Stomach (tissue), 8 donors: ENCODE measurements at regions not wholly inside any gene's neighbourhood (a gene's known extent, or its start where the extent isn't known, plus 50 kb on each side); places are given as distances from the start of the nearest gene placed in this dataset.

Source experiments
- DNase-seq, 2 donors: peaks; one replicate each; pipeline versions ENCODE4 v3.0.0 to v3.0.0-alpha.2; 2013 to 2019
- H3K27ac ChIP-seq, 5 donors: fragments of 200-600 bp in 4 of 5; sonication (generic) in 4 of 5; one replicate each; pipeline ENCODE4 v1.5.1; 2013 to 2019; ENCODE audit warnings: mild to moderate bottlenecking in 1 of 5, moderate library complexity in 1 of 5
- H3K27me3 ChIP-seq, 3 donors: fragments of 200-600 bp; sonication (generic); one replicate each; pipeline ENCODE4 v1.5.1; 2017 to 2019; ENCODE audit warnings: mixed run types in 1 of 3
- H3K36me3 ChIP-seq, 4 donors: fragments of 200-600 bp; sonication (generic); 1 replicate in 3 of 4; 2 replicates in 1 of 4; pipeline ENCODE4 v1.5.1; 2016 to 2019
- H3K4me1 ChIP-seq, 4 donors: fragments of 200-600 bp; sonication (generic); one replicate each; pipeline ENCODE4 v1.5.1; 2016 to 2019
- H3K4me3 ChIP-seq, 4 donors: fragments of 200-600 bp; sonication (generic) in 3 of 4; one replicate each; pipeline ENCODE4 v1.5.1; 2016 to 2019; ENCODE audit warnings: mild to moderate bottlenecking in 1 of 4
- H3K9me3 ChIP-seq, 4 donors: fragments of 200-600 bp; sonication (generic); one replicate each; pipeline ENCODE4 v1.5.1; 2016 to 2019
- EP300 ChIP-seq: sonication (generic); formaldehyde crosslinking; IDR thresholded peaks from one replicate; pipeline ENCODE4 v1.6.1; 2017; ENCODE audit warnings: antibody characterized with exemption
- POLR2A ChIP-seq, 4 donors: fragments of 450-650 bp; IDR thresholded peaks; one replicate each; pipeline ENCODE4 v1.6.1; 2016; ENCODE audit warnings: antibody characterized with exemption in 4 of 4, control low read depth in 2 of 4, mild to moderate bottlenecking in 1 of 4, moderate library complexity in 1 of 4
- POLR2AphosphoS5 ChIP-seq, 3 donors: sonication (generic); formaldehyde crosslinking; IDR thresholded peaks; one replicate each; pipeline ENCODE4 v1.6.1; 2016; ENCODE audit warnings: antibody characterized with exemption in 3 of 3
- WGBS, 5 donors: extraction: QIAGEN DNeasy Blood & Tissue Kit in 3 of 5; methylation state at CpG; one replicate each; pipeline versions ENCODE4 v1.1.5 to v1.1.7; 2013 to 2018; 5-methylcytosine and 5-hydroxymethylcytosine counted together
- intact Hi-C: fragments of 100-400 bp; cut with DNase I; formaldehyde crosslinking; loops from one replicate; pipeline ENCODE4 v1.15.1; 2023; ENCODE audit warnings: low total_unique reads
- TF ChIP-seq, protein P1 (sequence below), 7 experiments: fragments of 450-650 bp in 4 of 7; fragments of 200-600 bp in 3 of 7; sonication (generic) in 3 of 7; IDR thresholded peaks; one replicate each; pipeline ENCODE4 v1.5.1; 2016 to 2019; ENCODE audit warnings: antibody characterized with exemption in 7 of 7, control low read depth in 2 of 7, mild to moderate bottlenecking in 1 of 7
- donor health status: healthy with polysubstance abuse.
- donor health status: Bipolar disorder and iron deficiency.
- donor health status: healthy.

DNA sequence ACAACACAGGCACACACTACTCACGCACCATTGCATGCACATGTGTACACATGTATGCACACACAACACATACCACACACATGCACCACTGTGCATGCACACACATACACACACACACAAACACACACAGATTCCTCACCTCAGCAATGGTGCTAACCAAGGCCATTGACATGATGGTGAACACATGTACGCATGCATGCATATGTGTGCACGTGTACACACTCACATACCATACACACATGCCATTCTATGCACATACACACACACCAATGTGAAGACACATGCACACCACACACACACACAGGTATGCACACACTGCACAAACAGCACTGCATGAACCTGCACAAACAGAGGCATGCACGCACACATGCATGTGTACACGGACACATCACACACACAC is 976.0 kb downstream of the DCDC2C start:
- 89 to 94% (median 94%) methylated on average over 3 to 5 of the region's 5 CpGs for WGBS, 5 donors
- H3K27ac ChIP-seq: no peak overlapping the region
- H3K4me1 ChIP-seq: no peaks in the 10 kb centered on the region
- intact Hi-C loops: no loop called here
- no peaks in the 10 kb centered on the region for H3K27me3 ChIP-seq
- no peak for TF ChIP-seq POLR2AphosphoS5 (IDR thresholded peaks at IDR 0.05)
- no peak for DNase-seq
- H3K4me3 ChIP-seq: no peak overlapping the region
- peaks cover 0 to 11% (median 0%) of the 10 kb centered on the region in 4 donors for H3K9me3 ChIP-seq
- no peaks in the 10 kb centered on the region for H3K36me3 ChIP-seq

DNA sequence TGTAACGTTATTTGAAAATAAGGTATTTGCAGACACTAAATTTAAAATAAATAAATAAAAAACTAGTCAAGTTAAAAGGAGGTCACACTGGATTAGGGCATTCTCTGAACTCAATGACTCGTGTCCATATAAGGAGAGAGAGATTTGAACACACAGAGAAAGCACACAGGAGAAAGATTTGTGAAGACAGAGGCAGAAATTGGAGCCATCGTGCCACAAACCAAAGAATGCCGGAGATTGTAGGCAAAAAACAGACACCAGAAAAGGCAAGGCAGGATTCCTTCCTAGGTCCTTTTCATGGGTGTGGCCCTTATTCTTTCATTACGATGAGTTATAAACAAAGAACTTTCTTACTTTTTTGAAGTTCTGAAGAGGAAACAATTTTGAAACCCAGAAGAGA is 981.5 kb downstream of the DCDC2C start:
- no peaks in the 10 kb centered on the region for H3K4me1 ChIP-seq
- no peak overlapping the region for H3K27ac ChIP-seq
- no peak for DNase-seq
- no peaks in the 10 kb centered on the region for H3K27me3 ChIP-seq
- WGBS, 5 donors: 41 to 55% (median 44%) methylated on average over 5 of the region's 5 CpGs
- no peak overlapping the region for H3K4me3 ChIP-seq
- TF ChIP-seq POLR2AphosphoS5 (IDR thresholded peaks at IDR 0.05): no peak
- TF ChIP-seq POLR2A (IDR thresholded peaks at IDR 0.05): no peak
- TF ChIP-seq, protein P1, sequence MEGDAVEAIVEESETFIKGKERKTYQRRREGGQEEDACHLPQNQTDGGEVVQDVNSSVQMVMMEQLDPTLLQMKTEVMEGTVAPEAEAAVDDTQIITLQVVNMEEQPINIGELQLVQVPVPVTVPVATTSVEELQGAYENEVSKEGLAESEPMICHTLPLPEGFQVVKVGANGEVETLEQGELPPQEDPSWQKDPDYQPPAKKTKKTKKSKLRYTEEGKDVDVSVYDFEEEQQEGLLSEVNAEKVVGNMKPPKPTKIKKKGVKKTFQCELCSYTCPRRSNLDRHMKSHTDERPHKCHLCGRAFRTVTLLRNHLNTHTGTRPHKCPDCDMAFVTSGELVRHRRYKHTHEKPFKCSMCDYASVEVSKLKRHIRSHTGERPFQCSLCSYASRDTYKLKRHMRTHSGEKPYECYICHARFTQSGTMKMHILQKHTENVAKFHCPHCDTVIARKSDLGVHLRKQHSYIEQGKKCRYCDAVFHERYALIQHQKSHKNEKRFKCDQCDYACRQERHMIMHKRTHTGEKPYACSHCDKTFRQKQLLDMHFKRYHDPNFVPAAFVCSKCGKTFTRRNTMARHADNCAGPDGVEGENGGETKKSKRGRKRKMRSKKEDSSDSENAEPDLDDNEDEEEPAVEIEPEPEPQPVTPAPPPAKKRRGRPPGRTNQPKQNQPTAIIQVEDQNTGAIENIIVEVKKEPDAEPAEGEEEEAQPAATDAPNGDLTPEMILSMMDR (IDR thresholded peaks at IDR 0.05): no peak
- no peak for TF ChIP-seq EP300
- no peaks in the 10 kb centered on the region for H3K36me3 ChIP-seq
- no peaks in the 10 kb centered on the region for H3K9me3 ChIP-seq
- intact Hi-C loops: no loop called here

DNA sequence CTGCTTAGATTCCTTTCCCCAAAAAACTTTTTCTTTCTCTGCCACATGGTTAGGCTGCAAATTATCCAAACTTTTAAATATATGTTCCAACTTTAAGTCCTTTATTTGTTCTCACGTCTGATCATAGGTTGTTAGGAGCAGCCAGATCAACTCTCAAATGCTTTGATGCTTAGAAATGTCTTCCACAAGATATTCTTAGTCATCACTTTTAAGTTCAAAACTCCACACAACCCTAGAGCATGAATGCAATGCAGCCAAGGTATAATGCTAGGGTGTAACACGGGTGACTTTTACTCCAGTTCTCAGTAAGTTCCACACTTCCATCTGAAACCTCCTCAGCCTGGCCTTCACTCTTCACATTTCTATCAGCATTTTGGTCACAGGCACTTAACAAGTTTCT is 987.5 kb downstream of the DCDC2C start:
- no peak for DNase-seq
- TF ChIP-seq, protein P1 (IDR thresholded peaks at IDR 0.05): no peak
- TF ChIP-seq POLR2AphosphoS5 (IDR thresholded peaks at IDR 0.05) (no peak), EP300 (no peak), POLR2A (IDR thresholded peaks at IDR 0.05) (no peak)
- peaks cover 0 to 5% (median 0%) of the 10 kb centered on the region in 4 donors for H3K9me3 ChIP-seq
- H3K27ac ChIP-seq: no peak overlapping the region
- H3K36me3 ChIP-seq: no peaks in the 10 kb centered on the region
- no peaks in the 10 kb centered on the region for H3K4me1 ChIP-seq
- no peaks in the 10 kb centered on the region for H3K27me3 ChIP-seq
- WGBS, 5 donors: 69 to 86% (median 82%) methylated on average over 2 of the region's 2 CpGs
- intact Hi-C loops: no loop called here
- no peak overlapping the region for H3K4me3 ChIP-seq

DNA sequence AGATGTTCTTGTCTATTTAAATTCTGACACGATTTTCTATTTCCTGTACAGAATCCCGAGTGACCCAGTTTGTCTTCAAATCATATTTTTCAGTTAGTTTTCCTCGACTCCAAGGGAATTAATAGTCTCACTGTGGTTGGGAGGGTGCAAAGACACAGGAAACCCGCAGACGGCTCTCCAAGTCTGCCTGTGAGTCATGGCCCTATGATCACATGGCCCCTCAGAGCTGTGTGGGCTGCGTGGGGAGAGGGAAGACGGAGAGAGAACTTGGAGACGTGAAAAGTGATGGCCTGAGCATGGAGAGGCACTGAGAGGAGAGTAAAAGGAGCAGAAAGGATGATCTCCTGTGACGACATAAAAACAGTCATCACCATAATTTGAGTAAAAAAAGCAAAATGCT is 989.9 kb downstream of the DCDC2C start:
- WGBS, 5 donors: 47 to 63% (median 61%) methylated on average over 9 of the region's 9 CpGs
- TF ChIP-seq EP300 (no peak), POLR2AphosphoS5 (IDR thresholded peaks at IDR 0.05) (no peak), POLR2A (IDR thresholded peaks at IDR 0.05) (no peak)
- TF ChIP-seq, protein P1 (IDR thresholded peaks at IDR 0.05): no peak
- Histone ChIP-seq H3K36me3 (no peaks in the 10 kb centered on the region), H3K27me3 (no peaks in the 10 kb centered on the region), H3K4me3 (no peak overlapping the region), H3K4me1 (no peaks in the 10 kb centered on the region), H3K9me3 (peaks cover 0 to 9% (median 0%) of the 10 kb centered on the region in 4 donors), H3K27ac (no peak overlapping the region)
- DNase-seq: peak in 1 of 2 donors; percentile 11
- intact Hi-C loops: no loop called here

DNA sequence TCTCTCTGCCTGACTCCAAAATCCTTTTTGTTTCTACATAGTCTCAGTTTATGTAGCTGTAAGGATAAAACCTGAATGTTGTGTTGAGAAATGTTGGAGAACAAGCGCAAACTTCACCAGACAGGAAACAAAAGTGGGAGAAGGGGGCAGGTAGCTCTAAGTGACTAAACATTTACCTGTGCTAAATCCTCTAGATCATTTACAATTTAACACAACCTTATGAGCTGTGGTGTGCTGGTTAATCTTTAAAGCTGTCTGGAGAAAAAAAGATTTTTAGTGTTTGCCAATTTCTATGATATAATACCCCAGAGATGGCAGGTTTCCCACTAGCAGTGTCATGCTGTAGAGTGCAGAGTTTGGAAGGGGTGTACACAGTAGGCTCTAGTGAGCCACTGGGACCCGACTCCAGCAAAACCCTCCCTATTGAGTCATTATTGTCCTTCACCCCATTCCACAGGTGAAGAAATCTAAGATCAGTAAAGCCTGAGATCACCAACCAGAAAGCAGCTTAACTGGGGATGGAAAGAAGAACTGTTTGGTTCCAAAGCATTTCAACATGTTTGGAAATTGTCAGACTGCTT is 992.0 kb downstream of the DCDC2C start:
- no peak for TF ChIP-seq EP300
- TF ChIP-seq, protein P1 (IDR thresholded peaks at IDR 0.05): no peak
- TF ChIP-seq POLR2A (IDR thresholded peaks at IDR 0.05): no peak
- Histone ChIP-seq H3K4me3 (no peak overlapping the region), H3K4me1 (no peaks in the 10 kb centered on the region), H3K36me3 (no peaks in the 10 kb centered on the region), H3K27me3 (no peaks in the 10 kb centered on the region), H3K27ac (no peak overlapping the region), H3K9me3 (peaks cover 0 to 5% (median 0%) of the 10 kb centered on the region in 4 donors)
- no peak for DNase-seq
- intact Hi-C loops: no loop called here
- WGBS, 5 donors: 61 to 79% (median 69%) methylated on average over 2 of the region's 2 CpGs
